Cardiac septum (tissue), 1 donor: ENCODE measurements at regions not wholly inside any gene's neighbourhood (a gene's known extent, or its start where the extent isn't known, plus 50 kb on each side); places are given as distances from the start of the nearest gene placed in this dataset.
"Not testable (repeated sequence)": the region's sequence is repeated elsewhere in the genome, so short reads cannot be mapped to it uniquely, and the experiment has no call there.

Experiments
- DNase-seq: peaks from one replicate; pipeline ENCODE4 v3.0.0-alpha.2; 2020; ENCODE audit warnings: low spot score
- intact Hi-C: fragments of 100-400 bp; cut with DNase I; formaldehyde crosslinking; loops from one replicate; pipeline ENCODE4 v1.14.0; 2022
- donor health status: DM: no; HTN: no; CAD: no.

- intact Hi-C loops = no loop called here
- no peak for DNase-seq
These were observed 256.4 kb downstream of the NUAK1 start for GRCh38 chr12:105882404-105882803.

GRCh38 chr12:105887131-105887530 is 251.6 kb downstream of the NUAK1 start:
- intact Hi-C loops = no loop called here
- no peak for DNase-seq

GRCh38 chr12:105888696-105889095 is 250.1 kb downstream of the NUAK1 start:
- intact Hi-C loops = no loop called here
- DNase-seq = no peak

GRCh38 chr12:105892362-105892910 is 246.3 kb downstream of the NUAK1 start:
- no peak for DNase-seq
- intact Hi-C loops = no loop called here

GRCh38 chr12:105895197-105895832 is 243.4 kb downstream of the NUAK1 start:
- DNase-seq, intact Hi-C loops: not testable (repeated sequence)

GRCh38 chr12:105897311-105897725 is 241.4 kb downstream of the NUAK1 start:
- no peak for DNase-seq
- intact Hi-C loops = no loop called here

- DNase-seq, intact Hi-C loops: not testable (repeated sequence)
These were observed 240.5 kb downstream of the NUAK1 start for GRCh38 chr12:105898271-105898670.

GRCh38 chr12:105899589-105899988 is 239.2 kb downstream of the NUAK1 start:
- no peak for DNase-seq
- intact Hi-C loops = no loop called here

GRCh38 chr12:105906561-105906960 is 232.2 kb downstream of the NUAK1 start:
- intact Hi-C loops = no loop called here
- DNase-seq = no peak

GRCh38 chr12:105907982-105908381 is 230.8 kb downstream of the NUAK1 start:
- intact Hi-C loops = no loop called here
- no peak for DNase-seq

GRCh38 chr12:105910030-105910429 is 228.7 kb downstream of the NUAK1 start:
- DNase-seq = no peak
- intact Hi-C loops = no loop called here

- no peak for DNase-seq
- intact Hi-C loops = no loop called here
These were observed 226.8 kb downstream of the NUAK1 start for GRCh38 chr12:105911966-105912365.

- no peak for DNase-seq
- intact Hi-C loops = no loop called here
These were observed 225.7 kb downstream of the NUAK1 start for GRCh38 chr12:105912882-105913678.

- intact Hi-C loops = no loop called here
These were observed 222.6 kb downstream of the NUAK1 start for GRCh38 chr12:105915997-105916759.

GRCh38 chr12:105916760-105917039 is 222.1 kb downstream of the NUAK1 start:
- no peak for DNase-seq
- intact Hi-C loops = no loop called here

More at GRCh38 chr12:105915997-105916759, 222.6 kb downstream of the NUAK1 start:
- DNase-seq = no peak

- intact Hi-C loops = loop anchor here (5.0 kb wide), 2 partner anchors 157 to 217 kb away; partner anchors contain the start of gene NUAK1
- peak; percentile 79 for DNase-seq
These were observed 218.5 kb downstream of the NUAK1 start for GRCh38 chr12:105920161-105920684.

GRCh38 chr12:105921055-105921454 is 217.7 kb downstream of the NUAK1 start:
- intact Hi-C loops = loop anchor here (5.0 kb wide), 2 partner anchors 156 to 216 kb away; partner anchors contain the start of gene NUAK1
- no peak for DNase-seq

- intact Hi-C loops = loop anchor here (1.0 to 5.0 kb wide), 3 partner anchors 24 to 215 kb away; partner anchors contain the start of gene NUAK1
These were observed 216.7 kb downstream of the NUAK1 start for GRCh38 chr12:105921872-105922669.

GRCh38 chr12:105922670-105923102 is 216.1 kb downstream of the NUAK1 start:
- no peak for DNase-seq
- intact Hi-C loops = loop anchor here (1.0 to 5.0 kb wide), 3 partner anchors 24 to 215 kb away; partner anchors contain the start of gene NUAK1

More at GRCh38 chr12:105921872-105922669, 216.7 kb downstream of the NUAK1 start:
- no peak for DNase-seq
